ENCODE measurements at regions not wholly inside any gene's neighbourhood (a gene's known extent, or its start where the extent isn't known, plus 50 kb on each side); places are given as distances from the start of the nearest gene placed in this dataset.

- H2AK5ac ChIP-seq (ENCODE audit: insufficient read length, low read length), result no peak overlapping the region
- H2BK12ac ChIP-seq (ENCODE audit: insufficient read length, low read depth, low read length), result no peak overlapping the region
- H3K79me2 ChIP-seq (ENCODE audit: insufficient read depth, low read length), result no peaks in the 10 kb centered on the region
- H4K20me1 ChIP-seq (ENCODE audit: control insufficient read depth, insufficient read depth, insufficient read length), result no peaks in the 10 kb centered on the region
- H3K27me3 ChIP-seq (ENCODE audit: insufficient read depth, low read length), result no peaks in the 10 kb centered on the region
- no peaks in the 10 kb centered on the region for H3K9me3 Mint-ChIP-seq
- H3K14ac ChIP-seq (ENCODE audit: insufficient read depth, low read length), result no peak overlapping the region
- H3K4ac ChIP-seq (ENCODE audit: low read depth, low read length), result no peak overlapping the region
- H3K23me2 ChIP-seq (ENCODE audit: insufficient read length, low read depth, low read length, poor library complexity, severe bottlenecking), result no peaks in the 10 kb centered on the region
- no peak overlapping the region for H2AFZ ChIP-seq (ENCODE audit: low read length)
- peaks cover 7 to 11% of the 10 kb centered on the region in 2 experiments for H3K4me1 Mint-ChIP-seq
- H3K18ac ChIP-seq (ENCODE audit: insufficient read length, low read depth, low read length), result no peak overlapping the region
- no peaks in the 10 kb centered on the region for H3K9me3 ChIP-seq (ENCODE audit: control insufficient read depth, low read depth, low read length)
- H2BK15ac ChIP-seq (ENCODE audit: low read depth, low read length), result no peak overlapping the region
- no peak overlapping the region for H2BK20ac ChIP-seq (ENCODE audit: low read depth, low read length, poor library complexity, severe bottlenecking)
- no peak overlapping the region for H4K91ac ChIP-seq (ENCODE audit: insufficient read length, low read depth, low read length)
- H3K56ac ChIP-seq (ENCODE audit: insufficient read length, low read depth, low read length), result no peak overlapping the region
- no peak for DNase-seq
- H4K5ac ChIP-seq (ENCODE audit: insufficient read length, low read depth, low read length), result no peak overlapping the region
- H3K27ac Mint-ChIP-seq, result no peak overlapping the region
- H3K79me1 ChIP-seq (ENCODE audit: insufficient read depth, low read depth, low read length, poor library complexity, severe bottlenecking), result no peaks in the 10 kb centered on the region
- no peak overlapping the region for H3K27ac ChIP-seq (ENCODE audit: insufficient read length, low read depth, low read length)
- H3K4me3 Mint-ChIP-seq, result no peak overlapping the region
- H3K4me2 ChIP-seq (ENCODE audit: insufficient read depth, insufficient read length, low read length), result no peak overlapping the region
- peaks cover 4% of the 10 kb centered on the region; the same call in 1 of the 2 replicates for H3K4me1 ChIP-seq (ENCODE audit: insufficient read depth, low read length)
- H3K23ac ChIP-seq (ENCODE audit: insufficient read length, low read depth, low read length), result no peak overlapping the region
- H3K27me3 Mint-ChIP-seq (ENCODE audit: low read depth), result no peaks in the 10 kb centered on the region
- H3K36me3 Mint-ChIP-seq (ENCODE audit: insufficient read depth in 1 of 3, low read depth in 3 of 3), result no peaks in the 10 kb centered on the region
- WGBS (ENCODE audit: extremely low coverage, insufficient read length, low lambda C conversion rate), result no CpG with 5 or more reads among the region's 1 CpG
- TF ChIP-seq, protein P1, sequence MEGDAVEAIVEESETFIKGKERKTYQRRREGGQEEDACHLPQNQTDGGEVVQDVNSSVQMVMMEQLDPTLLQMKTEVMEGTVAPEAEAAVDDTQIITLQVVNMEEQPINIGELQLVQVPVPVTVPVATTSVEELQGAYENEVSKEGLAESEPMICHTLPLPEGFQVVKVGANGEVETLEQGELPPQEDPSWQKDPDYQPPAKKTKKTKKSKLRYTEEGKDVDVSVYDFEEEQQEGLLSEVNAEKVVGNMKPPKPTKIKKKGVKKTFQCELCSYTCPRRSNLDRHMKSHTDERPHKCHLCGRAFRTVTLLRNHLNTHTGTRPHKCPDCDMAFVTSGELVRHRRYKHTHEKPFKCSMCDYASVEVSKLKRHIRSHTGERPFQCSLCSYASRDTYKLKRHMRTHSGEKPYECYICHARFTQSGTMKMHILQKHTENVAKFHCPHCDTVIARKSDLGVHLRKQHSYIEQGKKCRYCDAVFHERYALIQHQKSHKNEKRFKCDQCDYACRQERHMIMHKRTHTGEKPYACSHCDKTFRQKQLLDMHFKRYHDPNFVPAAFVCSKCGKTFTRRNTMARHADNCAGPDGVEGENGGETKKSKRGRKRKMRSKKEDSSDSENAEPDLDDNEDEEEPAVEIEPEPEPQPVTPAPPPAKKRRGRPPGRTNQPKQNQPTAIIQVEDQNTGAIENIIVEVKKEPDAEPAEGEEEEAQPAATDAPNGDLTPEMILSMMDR (conservative IDR thresholded peaks at IDR 0.05), result no peak
- no peak overlapping the region for H4K8ac ChIP-seq (replicated peaks; ENCODE audit: insufficient read length, low read depth, low read length)
- no peak overlapping the region for H2BK5ac ChIP-seq (ENCODE audit: insufficient read length, low read length)
- no peak overlapping the region for H2BK120ac ChIP-seq (ENCODE audit: low read depth, low read length, poor library complexity, severe bottlenecking)
- no peak overlapping the region for H3K9ac ChIP-seq (ENCODE audit: extremely low read depth, insufficient read length, low read length)
- no peak overlapping the region for H3T11ph ChIP-seq (ENCODE audit: low read length)
Observed at GRCh38 chr2:78353168-78353567, 672.3 kb upstream of the REG3G start.

All from H9 (cell line).